ENCODE measurements at regions not wholly inside any gene's neighbourhood (a gene's known extent, or its start where the extent isn't known, plus 50 kb on each side); places are given as distances from the start of the nearest gene placed in this dataset.

GRCh38 chr1:96338622-96339021 is 383.0 kb upstream of the PTBP2 start:
- no peak for TF ChIP-seq EZH2phosphoT487 (IDR thresholded peaks at IDR 0.05; ENCODE audit: insufficient read depth, low read depth)
- no peak for TF ChIP-seq EZH2 (IDR thresholded peaks at IDR 0.05; ENCODE audit: insufficient read depth, poor library complexity, severe bottlenecking)
